ENCODE measurements at regions not wholly inside any gene's neighbourhood (a gene's known extent, or its start where the extent isn't known, plus 50 kb on each side); places are given as distances from the start of the nearest gene placed in this dataset.

DNA sequence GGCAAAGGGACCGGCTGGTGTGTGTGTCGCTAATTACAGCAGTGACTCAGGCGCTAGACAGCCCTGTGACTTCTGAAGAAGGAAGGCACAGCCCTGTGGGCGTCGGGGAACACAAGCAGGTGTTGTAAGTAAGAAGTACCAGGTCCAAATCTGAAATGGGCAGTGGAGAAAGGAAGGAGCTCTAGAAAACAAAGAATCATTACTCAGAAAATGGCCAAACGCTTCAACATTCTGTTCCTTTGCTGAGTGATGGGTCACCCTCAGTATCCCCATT lies 106.8 kb downstream of the PXDC1 start:
- no peak for TF ChIP-seq EZH2 (IDR thresholded peaks at IDR 0.05)
- TF ChIP-seq POLR2AphosphoS5 (IDR thresholded peaks at IDR 0.05; ENCODE audit: borderline replicate concordance, low read depth, low read length), result no peak
- no peak for TF ChIP-seq FOXP2 (optimal IDR thresholded peaks at IDR 0.05; ENCODE audit: control extremely low read depth, extremely low read length, insufficient read depth)
